Large intestine (tissue), 3 donors: ENCODE measurements at regions not wholly inside any gene's neighbourhood (a gene's known extent, or its start where the extent isn't known, plus 50 kb on each side); places are given as distances from the start of the nearest gene placed in this dataset.

Experiments used
- DNase-seq, 2 donors: peaks; one replicate each; pipeline versions ENCODE4 v3.0.0 to v3.0.0-alpha.2; 2013
- H3K27ac ChIP-seq: one replicate; pipeline ENCODE4 v1.5.1; 2013; ENCODE audit warnings: low read length
- H3K27me3 ChIP-seq: 2 replicates; pipeline ENCODE4 v1.6.1; 2013; ENCODE audit warnings: low read length; ENCODE audit not compliant: control insufficient read depth, insufficient read depth
- H3K36me3 ChIP-seq: 2 replicates; pipeline ENCODE4 v1.6.1; 2013; ENCODE audit warnings: low read length; ENCODE audit not compliant: control insufficient read depth, insufficient read depth
- H3K4me1 ChIP-seq: one replicate; pipeline ENCODE4 v1.6.1; 2013; ENCODE audit warnings: low read length; ENCODE audit not compliant: control insufficient read depth, insufficient read depth
- H3K4me3 ChIP-seq: one replicate; pipeline ENCODE4 v1.5.1; 2013; ENCODE audit warnings: low read length
- H3K9me3 ChIP-seq: one replicate; pipeline ENCODE4 v1.6.1; 2013; ENCODE audit warnings: mild to moderate bottlenecking, low read depth, low read length, moderate library complexity; ENCODE audit not compliant: control insufficient read depth
- WGBS: methylation state at CpG from one replicate; pipeline ENCODE4 v1.1.5; 2013; ENCODE audit warnings: low lambda C conversion rate; ENCODE audit not compliant: insufficient coverage; 5-methylcytosine and 5-hydroxymethylcytosine counted together

- peaks cover 2% of the 10 kb centered on the region for H3K9me3 ChIP-seq
- no peak overlapping the region for H3K4me3 ChIP-seq
- DNase-seq, result no peak
- 100% methylated on average over 1 of the region's 5 CpGs for WGBS
- no peaks in the 10 kb centered on the region for H3K36me3 ChIP-seq
- H3K27ac ChIP-seq, result no peak overlapping the region
- no peaks in the 10 kb centered on the region for H3K27me3 ChIP-seq
- no peaks in the 10 kb centered on the region for H3K4me1 ChIP-seq
Observed at GRCh38 chr12:30417697-30418231, 277.9 kb downstream of the IPO8 start.

- Histone ChIP-seq H3K4me3 (no peak overlapping the region), H3K9me3 (no peaks in the 10 kb centered on the region), H3K27me3 (no peaks in the 10 kb centered on the region), H3K27ac (no peak overlapping the region), H3K36me3 (no peaks in the 10 kb centered on the region), H3K4me1 (no peaks in the 10 kb centered on the region)
- DNase-seq, result no peak
- 100% methylated on average over 1 of the region's 3 CpGs for WGBS
Observed at GRCh38 chr12:30416631-30417030, 279.0 kb downstream of the IPO8 start.

DNA sequence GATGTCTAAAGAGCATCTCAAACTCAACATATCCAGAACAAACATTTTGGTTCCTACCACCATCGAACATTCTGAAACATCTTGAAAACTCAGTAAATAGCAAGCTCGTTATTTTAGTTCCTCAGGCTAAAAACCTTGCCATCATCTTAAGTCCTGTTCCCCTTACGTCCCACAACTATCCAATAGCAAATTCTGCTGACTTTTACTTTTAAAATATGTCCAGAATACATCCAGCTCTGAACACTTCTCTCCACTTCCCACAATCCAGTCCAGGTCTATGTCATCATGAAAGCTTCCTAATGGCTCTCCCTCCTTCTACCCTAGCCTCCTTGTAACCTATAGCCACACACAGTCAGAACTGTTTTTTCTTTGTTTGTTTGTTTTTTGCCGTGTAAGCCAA is 279.9 kb downstream of the IPO8 start:
- no peaks in the 10 kb centered on the region for H3K9me3 ChIP-seq
- no peak overlapping the region for H3K27ac ChIP-seq
- H3K36me3 ChIP-seq, result no peaks in the 10 kb centered on the region
- no peak for DNase-seq
- no peaks in the 10 kb centered on the region for H3K27me3 ChIP-seq
- 79% methylated on average over 4 of the region's 4 CpGs for whole genome bisulfite sequencing
- H3K4me1 ChIP-seq, result no peaks in the 10 kb centered on the region
- no peak overlapping the region for H3K4me3 ChIP-seq

DNA sequence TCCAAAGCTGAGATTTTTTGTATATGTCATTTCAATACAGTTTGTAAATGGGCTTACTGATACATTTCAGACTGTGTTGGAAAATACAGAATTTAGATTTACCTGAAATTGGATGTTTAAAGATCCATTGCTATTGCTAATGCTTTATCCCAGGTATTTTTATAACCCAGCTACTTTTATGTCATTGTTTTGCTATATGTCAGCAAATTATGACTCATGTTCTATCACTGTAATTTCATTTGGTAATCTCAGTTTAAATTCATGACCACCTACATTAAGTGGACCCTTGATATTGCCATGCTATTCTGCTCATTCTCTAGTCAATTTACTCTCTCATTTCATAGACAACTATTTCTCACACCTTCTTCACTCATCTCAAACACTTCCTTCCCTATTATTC is 281.2 kb downstream of the IPO8 start:
- Histone ChIP-seq H3K9me3 (no peaks in the 10 kb centered on the region), H3K27ac (no peak overlapping the region), H3K36me3 (no peaks in the 10 kb centered on the region), H3K4me3 (no peak overlapping the region), H3K4me1 (no peaks in the 10 kb centered on the region), H3K27me3 (no peaks in the 10 kb centered on the region)
- DNase-seq, result no peak

- Histone ChIP-seq H3K27ac (no peak overlapping the region), H3K27me3 (no peaks in the 10 kb centered on the region), H3K9me3 (no peaks in the 10 kb centered on the region), H3K4me1 (no peaks in the 10 kb centered on the region), H3K36me3 (no peaks in the 10 kb centered on the region), H3K4me3 (no peak overlapping the region)
- no peak for DNase-seq
Observed at GRCh38 chr12:30400349-30400748, 295.3 kb downstream of the IPO8 start.

- Histone ChIP-seq H3K27me3 (no peaks in the 10 kb centered on the region), H3K27ac (no peak overlapping the region), H3K36me3 (no peaks in the 10 kb centered on the region), H3K4me3 (no peak overlapping the region), H3K4me1 (no peaks in the 10 kb centered on the region), H3K9me3 (no peaks in the 10 kb centered on the region)
- no peak for DNase-seq
- WGBS, result no CpG with 5 or more reads among the region's 2 CpGs
Observed at GRCh38 chr12:30399859-30400258, 295.8 kb downstream of the IPO8 start.

GRCh38 chr12:30396576-30396975 is 299.1 kb downstream of the IPO8 start:
- WGBS, result 76% methylated on average over 2 of the region's 2 CpGs
- H3K36me3 ChIP-seq, result no peaks in the 10 kb centered on the region
- DNase-seq, result no peak

DNA sequence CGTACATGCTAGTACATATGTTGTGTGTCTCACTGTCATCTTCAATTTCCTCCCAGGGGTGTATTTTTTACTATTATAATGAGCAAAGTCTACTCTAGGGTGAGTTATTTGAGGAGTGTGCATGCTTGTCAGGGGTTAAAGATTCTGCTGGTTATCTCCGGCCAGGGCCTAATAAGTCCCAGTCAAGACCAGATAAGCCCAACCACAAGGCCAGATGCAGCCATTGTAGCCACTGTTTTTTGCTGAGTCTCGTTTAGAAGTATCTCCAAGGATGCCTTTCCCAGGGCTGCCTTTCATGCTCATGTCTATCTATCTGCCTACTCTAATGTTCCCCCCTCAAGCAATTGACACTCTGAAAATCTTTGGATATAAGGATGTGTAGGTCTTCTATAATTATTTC is 300.5 kb downstream of the IPO8 start:
- H3K27ac ChIP-seq, result no peak overlapping the region
- no peak overlapping the region for H3K4me3 ChIP-seq
- no CpG with 5 or more reads among the region's 3 CpGs for WGBS
- H3K36me3 ChIP-seq, result no peaks in the 10 kb centered on the region
- no peaks in the 10 kb centered on the region for H3K9me3 ChIP-seq
- H3K4me1 ChIP-seq, result no peaks in the 10 kb centered on the region
- H3K27me3 ChIP-seq, result no peaks in the 10 kb centered on the region
- DNase-seq, result no peak

More at GRCh38 chr12:30396576-30396975, 299.1 kb downstream of the IPO8 start:
- no peaks in the 10 kb centered on the region for H3K4me1 ChIP-seq
- H3K9me3 ChIP-seq, result no peaks in the 10 kb centered on the region
- no peaks in the 10 kb centered on the region for H3K27me3 ChIP-seq
- no peak overlapping the region for H3K4me3 ChIP-seq
- no peak overlapping the region for H3K27ac ChIP-seq

- Histone ChIP-seq H3K27me3 (no peaks in the 10 kb centered on the region), H3K4me1 (no peaks in the 10 kb centered on the region), H3K36me3 (no peaks in the 10 kb centered on the region), H3K27ac (no peak overlapping the region), H3K4me3 (no peak overlapping the region), H3K9me3 (no peaks in the 10 kb centered on the region)
- DNase-seq, result no peak
- WGBS, result 81% methylated on average over 3 of the region's 5 CpGs
Observed at GRCh38 chr12:30391766-30392366, 303.8 kb downstream of the IPO8 start.

DNA sequence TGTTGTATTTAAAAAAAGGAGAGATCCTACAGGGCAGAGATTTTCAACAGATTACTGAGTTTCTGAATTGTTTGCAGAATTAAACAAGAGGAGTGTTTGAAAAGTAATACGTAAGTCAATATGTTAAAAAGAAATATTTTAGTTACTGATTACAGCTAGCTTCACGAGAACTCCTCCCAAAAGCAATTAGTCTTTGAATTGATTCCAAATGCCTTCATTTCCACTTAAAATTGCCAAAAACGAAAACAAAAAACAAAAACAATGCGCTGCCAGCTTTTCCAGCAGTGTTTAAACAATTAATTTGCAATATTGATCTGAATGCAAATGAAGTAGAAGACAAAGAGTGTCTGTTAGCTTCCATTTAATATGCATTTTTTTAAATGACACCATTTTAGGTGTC is 310.0 kb downstream of the IPO8 start:
- 33% methylated on average over 2 of the region's 4 CpGs for WGBS

GRCh38 chr12:30384976-30385375 is 310.7 kb downstream of the IPO8 start:
- no peak overlapping the region for H3K4me3 ChIP-seq
- no CpG with 5 or more reads among the region's 1 CpG for WGBS
- H3K27me3 ChIP-seq, result no peaks in the 10 kb centered on the region
- no peak for DNase-seq
- H3K4me1 ChIP-seq, result no peaks in the 10 kb centered on the region
- no peaks in the 10 kb centered on the region for H3K36me3 ChIP-seq
- no peak overlapping the region for H3K27ac ChIP-seq
- peaks cover 4% of the 10 kb centered on the region for H3K9me3 ChIP-seq

More for the DNA sequence above, 310.0 kb downstream of the IPO8 start:
- no peak overlapping the region for H3K27ac ChIP-seq
- no peaks in the 10 kb centered on the region for H3K9me3 ChIP-seq
- H3K4me1 ChIP-seq, result no peaks in the 10 kb centered on the region
- H3K27me3 ChIP-seq, result no peaks in the 10 kb centered on the region
- no peak overlapping the region for H3K4me3 ChIP-seq
- no peaks in the 10 kb centered on the region for H3K36me3 ChIP-seq
- no peak for DNase-seq
